ENCODE measurements at regions not wholly inside any gene's neighbourhood (a gene's known extent, or its start where the extent isn't known, plus 50 kb on each side); places are given as distances from the start of the nearest gene placed in this dataset.

DNA sequence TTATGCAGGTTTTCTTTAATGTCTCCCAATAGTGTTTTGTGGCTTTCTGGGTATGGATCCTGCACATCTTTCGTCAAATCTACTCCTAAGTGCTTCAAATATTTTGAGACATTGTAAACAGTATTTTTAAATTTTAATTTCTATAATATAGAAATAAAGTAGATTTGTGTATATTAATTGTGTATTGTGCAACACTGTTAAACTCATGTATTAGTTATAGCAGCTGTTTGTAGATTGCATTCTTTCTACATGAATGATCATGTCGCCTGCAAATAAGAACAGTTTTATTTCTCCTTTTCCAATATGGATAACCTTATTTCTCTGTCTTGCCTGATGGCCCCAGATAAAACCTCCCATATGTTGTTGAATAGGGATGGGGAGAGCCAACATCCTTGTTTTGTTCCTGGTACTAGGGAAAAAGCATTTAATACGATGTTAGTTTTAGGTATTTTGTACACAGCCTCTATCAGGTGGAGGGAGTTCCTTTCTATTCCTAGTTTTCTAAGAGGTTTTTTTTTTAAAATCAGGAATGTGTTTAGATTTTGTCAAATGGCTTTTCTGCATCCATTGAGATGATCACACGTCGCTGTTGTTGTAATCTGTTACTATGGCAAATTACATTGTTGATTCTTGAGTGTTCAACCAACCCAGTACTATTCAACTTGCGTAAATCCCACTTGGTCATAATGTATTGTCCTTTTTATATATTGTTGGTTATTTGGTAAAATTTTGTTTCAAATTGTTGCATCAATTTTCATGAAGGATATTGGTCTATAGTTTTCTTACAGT lies 71.1 kb upstream of the DGKG start:
- Histone ChIP-seq H3K36me3 (ENCODE audit: control insufficient read depth, insufficient read depth, low read length) (no peaks in the 10 kb centered on the region), H3K4me3 (replicated peaks in 1 of 4; ENCODE audit: control extremely low read depth in 1 of 4, insufficient read depth in 1 of 4, low read depth in 3 of 4, low read length in 4 of 4) (no peak overlapping the region), H4K20me1 (ENCODE audit: control insufficient read depth, extremely low read depth, insufficient read depth, low read length) (no peaks in the 10 kb centered on the region), H3K9ac (ENCODE audit: insufficient read depth, low read length) (no peak overlapping the region), H2AFZ (ENCODE audit: low read length) (no peak overlapping the region), H3K4me1 (ENCODE audit: control insufficient read depth, extremely low read depth, insufficient read depth, low read length) (peaks cover 3% of the 10 kb centered on the region), H3K27ac (ENCODE audit: insufficient read depth, low read length) (no peak overlapping the region), H3K9me3 (ENCODE audit: control insufficient read depth, insufficient read depth, low read depth, low read length) (no peaks in the 10 kb centered on the region), H3K27me3 (ENCODE audit: control insufficient read depth, insufficient read depth, low read length) (no peaks in the 10 kb centered on the region), H3K79me2 (ENCODE audit: control insufficient read depth, insufficient read depth, low read length) (no peaks in the 10 kb centered on the region), H3K4me2 (ENCODE audit: extremely low read depth, insufficient read depth, low read length) (no peak overlapping the region)
- DNase-seq (ENCODE audit: low read depth in 2 of 2): peak in 1 of 2 donors; percentile 15
- TF ChIP-seq EZH2 (IDR thresholded peaks at IDR 0.05; ENCODE audit: low read length, missing control alignments): no peak
- TF ChIP-seq, protein P1, sequence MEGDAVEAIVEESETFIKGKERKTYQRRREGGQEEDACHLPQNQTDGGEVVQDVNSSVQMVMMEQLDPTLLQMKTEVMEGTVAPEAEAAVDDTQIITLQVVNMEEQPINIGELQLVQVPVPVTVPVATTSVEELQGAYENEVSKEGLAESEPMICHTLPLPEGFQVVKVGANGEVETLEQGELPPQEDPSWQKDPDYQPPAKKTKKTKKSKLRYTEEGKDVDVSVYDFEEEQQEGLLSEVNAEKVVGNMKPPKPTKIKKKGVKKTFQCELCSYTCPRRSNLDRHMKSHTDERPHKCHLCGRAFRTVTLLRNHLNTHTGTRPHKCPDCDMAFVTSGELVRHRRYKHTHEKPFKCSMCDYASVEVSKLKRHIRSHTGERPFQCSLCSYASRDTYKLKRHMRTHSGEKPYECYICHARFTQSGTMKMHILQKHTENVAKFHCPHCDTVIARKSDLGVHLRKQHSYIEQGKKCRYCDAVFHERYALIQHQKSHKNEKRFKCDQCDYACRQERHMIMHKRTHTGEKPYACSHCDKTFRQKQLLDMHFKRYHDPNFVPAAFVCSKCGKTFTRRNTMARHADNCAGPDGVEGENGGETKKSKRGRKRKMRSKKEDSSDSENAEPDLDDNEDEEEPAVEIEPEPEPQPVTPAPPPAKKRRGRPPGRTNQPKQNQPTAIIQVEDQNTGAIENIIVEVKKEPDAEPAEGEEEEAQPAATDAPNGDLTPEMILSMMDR (conservative IDR thresholded peaks at IDR 0.05 in 1 of 2, IDR thresholded peaks at IDR 0.05 in 1 of 2; ENCODE audit: low read depth in 1 of 2, low read length in 2 of 2): no peak

DNA sequence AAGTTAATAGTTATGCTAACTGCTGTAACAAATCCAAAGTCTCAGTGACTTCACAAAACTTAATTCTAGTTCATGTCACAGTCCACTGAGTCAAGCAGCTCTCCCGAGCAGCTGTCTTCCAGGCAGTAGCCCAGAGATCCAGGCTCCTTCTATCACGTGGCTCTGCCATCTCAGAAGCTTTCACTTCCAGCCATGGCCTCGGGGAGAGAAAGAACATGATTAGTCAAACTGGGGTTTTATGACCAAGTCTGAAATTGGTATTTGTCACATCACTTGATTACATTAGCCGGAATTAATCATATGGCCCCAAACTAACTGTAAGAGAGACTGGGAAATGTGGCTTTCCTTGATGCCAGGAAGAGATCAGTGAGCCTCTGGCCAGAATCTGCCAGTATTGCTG lies 70.2 kb upstream of the DGKG start:
- Histone ChIP-seq H3K79me2 (ENCODE audit: control insufficient read depth, insufficient read depth, low read length) (no peaks in the 10 kb centered on the region), H3K9ac (ENCODE audit: insufficient read depth, low read length) (no peak overlapping the region), H2AFZ (ENCODE audit: low read length) (no peak overlapping the region), H3K4me2 (ENCODE audit: extremely low read depth, insufficient read depth, low read length) (no peak overlapping the region), H3K4me3 (replicated peaks in 1 of 4; ENCODE audit: control extremely low read depth in 1 of 4, insufficient read depth in 1 of 4, low read depth in 3 of 4, low read length in 4 of 4) (no peak overlapping the region), H3K9me3 (ENCODE audit: control insufficient read depth, insufficient read depth, low read depth, low read length) (no peaks in the 10 kb centered on the region), H4K20me1 (ENCODE audit: control insufficient read depth, extremely low read depth, insufficient read depth, low read length) (no peaks in the 10 kb centered on the region), H3K36me3 (ENCODE audit: control insufficient read depth, insufficient read depth, low read length) (no peaks in the 10 kb centered on the region), H3K4me1 (ENCODE audit: control insufficient read depth, extremely low read depth, insufficient read depth, low read length) (peaks cover 6% of the 10 kb centered on the region), H3K27me3 (ENCODE audit: control insufficient read depth, insufficient read depth, low read length) (no peaks in the 10 kb centered on the region), H3K27ac (ENCODE audit: insufficient read depth, low read length) (no peak overlapping the region)
- DNase-seq (ENCODE audit: low read depth in 2 of 2): peak in 1 of 2 donors; percentile 15
- TF ChIP-seq, protein P1 (conservative IDR thresholded peaks at IDR 0.05 in 1 of 2, IDR thresholded peaks at IDR 0.05 in 1 of 2; ENCODE audit: low read depth in 1 of 2, low read length in 2 of 2): no peak
- TF ChIP-seq EZH2 (IDR thresholded peaks at IDR 0.05; ENCODE audit: low read length, missing control alignments): no peak

DNA sequence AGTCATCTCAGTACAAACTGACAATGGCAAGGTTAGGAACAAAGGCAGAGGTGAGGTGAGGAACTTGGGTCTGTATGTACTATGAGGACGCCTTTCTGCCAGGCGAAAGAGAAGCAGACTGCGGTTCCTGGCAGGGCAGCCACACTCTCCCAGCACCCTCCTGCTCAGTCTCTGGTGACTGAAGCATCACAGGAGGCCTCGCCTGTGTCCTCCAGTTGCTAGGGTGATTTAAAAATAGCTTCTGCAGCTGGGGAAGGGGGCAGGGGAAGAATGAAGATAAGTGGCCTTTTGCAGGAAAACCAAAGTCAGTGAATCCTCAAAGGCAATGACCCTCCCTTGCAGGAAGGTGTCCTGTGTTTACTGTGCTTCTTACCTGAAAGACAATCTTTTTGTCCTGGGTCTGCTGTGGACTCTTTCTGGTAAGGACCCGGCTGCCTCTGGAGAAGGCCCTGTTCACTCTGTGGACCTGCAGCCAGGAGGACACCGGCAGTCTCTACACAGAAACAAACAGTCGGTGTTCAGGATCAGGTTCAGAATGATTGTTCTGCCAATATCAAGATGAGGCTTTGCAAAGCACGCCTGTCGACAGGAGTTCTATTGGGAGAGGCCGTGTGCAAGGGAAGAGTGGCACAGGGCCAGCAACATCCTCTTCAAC lies 65.7 kb upstream of the DGKG start:
- no peaks in the 10 kb centered on the region for H3K36me3 ChIP-seq (ENCODE audit: control insufficient read depth, insufficient read depth, low read length)
- peak; percentile 47 to 69 for DNase-seq (ENCODE audit: low read depth in 2 of 2)
- no peaks in the 10 kb centered on the region for H4K20me1 ChIP-seq (ENCODE audit: control insufficient read depth, extremely low read depth, insufficient read depth, low read length)
- H3K27me3 ChIP-seq (ENCODE audit: control insufficient read depth, insufficient read depth, low read length): no peaks in the 10 kb centered on the region
- no peaks in the 10 kb centered on the region for H3K79me2 ChIP-seq (ENCODE audit: control insufficient read depth, insufficient read depth, low read length)
- no peak overlapping the region for H2AFZ ChIP-seq (ENCODE audit: low read length)
- peaks cover 22% of the 10 kb centered on the region for H3K4me1 ChIP-seq (ENCODE audit: control insufficient read depth, extremely low read depth, insufficient read depth, low read length)
- H3K4me3 ChIP-seq (replicated peaks in 1 of 4; ENCODE audit: control extremely low read depth in 1 of 4, insufficient read depth in 1 of 4, low read depth in 3 of 4, low read length in 4 of 4): no peak overlapping the region
- TF ChIP-seq, protein P1 (conservative IDR thresholded peaks at IDR 0.05 in 1 of 2, IDR thresholded peaks at IDR 0.05 in 1 of 2; ENCODE audit: low read depth in 1 of 2, low read length in 2 of 2): no peak
- no peak for TF ChIP-seq EZH2 (IDR thresholded peaks at IDR 0.05; ENCODE audit: low read length, missing control alignments)
- no peak overlapping the region for H3K4me2 ChIP-seq (ENCODE audit: extremely low read depth, insufficient read depth, low read length)
- no peaks in the 10 kb centered on the region for H3K9me3 ChIP-seq (ENCODE audit: control insufficient read depth, insufficient read depth, low read depth, low read length)
- H3K9ac ChIP-seq (ENCODE audit: insufficient read depth, low read length): no peak overlapping the region
- no peak overlapping the region for H3K27ac ChIP-seq (ENCODE audit: insufficient read depth, low read length)
